ENCODE measurements at regions not wholly inside any gene's neighbourhood (a gene's known extent, or its start where the extent isn't known, plus 50 kb on each side); places are given as distances from the start of the nearest gene placed in this dataset.
"Not testable (repeated sequence)": the region's sequence is repeated elsewhere in the genome, so short reads cannot be mapped to it uniquely, and the experiment has no call there.

- H3K4me2 ChIP-seq (ENCODE audit: unreplicated experiment); H3F3A ChIP-seq (ENCODE audit: insufficient read depth); H3K4me3 ChIP-seq; in situ Hi-C loops (cut with MboI); DNase-seq; H3K36me3 ChIP-seq (ENCODE audit: low read depth); H3K9ac ChIP-seq; H3K79me2 ChIP-seq (ENCODE audit: insufficient read depth); H4K20me1 ChIP-seq (ENCODE audit: insufficient read depth); H3K27ac ChIP-seq; H3K9me3 ChIP-seq (ENCODE audit: low read depth); H3K27me3 ChIP-seq (replicated peaks; ENCODE audit: insufficient read depth); H2AFZ ChIP-seq; H3K9me2 ChIP-seq (ENCODE audit: insufficient read depth); H3K4me1 ChIP-seq (ENCODE audit: insufficient read depth): not testable (repeated sequence)
- WGBS, 2 experiments (ENCODE audit: low coverage in 1 of 2, low lambda C conversion rate in 2 of 2, missing lambda C conversion rate in 2 of 2): 6% methylated on average over 5 of the region's 5 CpGs
Observed at GRCh38 chr21:10354851-10355578, 166.4 kb upstream of the TPTE start.

GRCh38 chr21:10359120-10359519 lies 162.3 kb upstream of the TPTE start:
- H3K4me2 ChIP-seq (ENCODE audit: unreplicated experiment); H3K4me3 ChIP-seq; DNase-seq; in situ Hi-C loops (cut with MboI); H3K9me2 ChIP-seq (ENCODE audit: insufficient read depth); H3K36me3 ChIP-seq (ENCODE audit: low read depth); H3F3A ChIP-seq (ENCODE audit: insufficient read depth); H3K9ac ChIP-seq; H3K4me1 ChIP-seq (ENCODE audit: insufficient read depth); H3K27me3 ChIP-seq (replicated peaks; ENCODE audit: insufficient read depth); H4K20me1 ChIP-seq (ENCODE audit: insufficient read depth); H3K79me2 ChIP-seq (ENCODE audit: insufficient read depth); H2AFZ ChIP-seq; H3K27ac ChIP-seq: not testable (repeated sequence)
- WGBS, 2 experiments (ENCODE audit: low coverage in 1 of 2, low lambda C conversion rate in 2 of 2, missing lambda C conversion rate in 2 of 2): 20 to 24% methylated on average over 2 of the region's 2 CpGs
- H3K9me3 ChIP-seq (ENCODE audit: low read depth): peaks cover 11% of the 10 kb centered on the region

- H3K9me3 ChIP-seq (ENCODE audit: low read depth): peaks cover 11% of the 10 kb centered on the region
- 13 to 14% methylated on average over 4 of the region's 4 CpGs for WGBS, 2 experiments (ENCODE audit: low coverage in 1 of 2, low lambda C conversion rate in 2 of 2, missing lambda C conversion rate in 2 of 2)
- in situ Hi-C loops (cut with MboI): not testable (repeated sequence)
Observed at GRCh38 chr21:10359911-10360310, 161.5 kb upstream of the TPTE start.

GRCh38 chr21:10361214-10361736 lies 160.1 kb upstream of the TPTE start:
- in situ Hi-C loops (cut with MboI): not testable (repeated sequence)

More at GRCh38 chr21:10359911-10360310, 161.5 kb upstream of the TPTE start:
- H2AFZ ChIP-seq; H3K4me2 ChIP-seq (ENCODE audit: unreplicated experiment); H3K27ac ChIP-seq; H3K27me3 ChIP-seq (replicated peaks; ENCODE audit: insufficient read depth); H3K4me3 ChIP-seq; H3K9ac ChIP-seq; DNase-seq; H3K9me2 ChIP-seq (ENCODE audit: insufficient read depth); H3F3A ChIP-seq (ENCODE audit: insufficient read depth); H3K4me1 ChIP-seq (ENCODE audit: insufficient read depth); H4K20me1 ChIP-seq (ENCODE audit: insufficient read depth); H3K79me2 ChIP-seq (ENCODE audit: insufficient read depth); H3K36me3 ChIP-seq (ENCODE audit: low read depth): not testable (repeated sequence)

GRCh38 chr21:10362816-10363215 lies 158.6 kb upstream of the TPTE start:
- H3K36me3 ChIP-seq (ENCODE audit: low read depth); H3K4me3 ChIP-seq; H3K27ac ChIP-seq; H3K4me2 ChIP-seq (ENCODE audit: unreplicated experiment); H3K9ac ChIP-seq; H3K79me2 ChIP-seq (ENCODE audit: insufficient read depth); H3K4me1 ChIP-seq (ENCODE audit: insufficient read depth); DNase-seq; in situ Hi-C loops (cut with MboI); H4K20me1 ChIP-seq (ENCODE audit: insufficient read depth); H3K9me2 ChIP-seq (ENCODE audit: insufficient read depth); H2AFZ ChIP-seq; H3F3A ChIP-seq (ENCODE audit: insufficient read depth); H3K27me3 ChIP-seq (replicated peaks; ENCODE audit: insufficient read depth): not testable (repeated sequence)
- peaks cover 11% of the 10 kb centered on the region for H3K9me3 ChIP-seq (ENCODE audit: low read depth)
- WGBS, 2 experiments (ENCODE audit: low coverage in 1 of 2, low lambda C conversion rate in 2 of 2, missing lambda C conversion rate in 2 of 2): 26% methylated on average over 9 of the region's 9 CpGs

More at GRCh38 chr21:10361214-10361736, 160.1 kb upstream of the TPTE start:
- not testable (repeated sequence) for H3K27me3 ChIP-seq (replicated peaks; ENCODE audit: insufficient read depth); H2AFZ ChIP-seq; H3K27ac ChIP-seq; H3K4me1 ChIP-seq (ENCODE audit: insufficient read depth); H3F3A ChIP-seq (ENCODE audit: insufficient read depth); H3K36me3 ChIP-seq (ENCODE audit: low read depth); H4K20me1 ChIP-seq (ENCODE audit: insufficient read depth); H3K4me2 ChIP-seq (ENCODE audit: unreplicated experiment); H3K9me2 ChIP-seq (ENCODE audit: insufficient read depth); H3K9ac ChIP-seq; DNase-seq; H3K4me3 ChIP-seq; H3K79me2 ChIP-seq (ENCODE audit: insufficient read depth)
- peaks cover 11% of the 10 kb centered on the region for H3K9me3 ChIP-seq (ENCODE audit: low read depth)
- WGBS, 2 experiments (ENCODE audit: low coverage in 1 of 2, low lambda C conversion rate in 2 of 2, missing lambda C conversion rate in 2 of 2): 2 to 8% methylated on average over 3 of the region's 3 CpGs

GRCh38 chr21:10363321-10363720 lies 158.1 kb upstream of the TPTE start:
- H3K27ac ChIP-seq; H3K4me2 ChIP-seq (ENCODE audit: unreplicated experiment); H3K27me3 ChIP-seq (replicated peaks; ENCODE audit: insufficient read depth); H4K20me1 ChIP-seq (ENCODE audit: insufficient read depth); in situ Hi-C loops (cut with MboI); H3K4me3 ChIP-seq; DNase-seq; H3F3A ChIP-seq (ENCODE audit: insufficient read depth); H3K79me2 ChIP-seq (ENCODE audit: insufficient read depth); H3K4me1 ChIP-seq (ENCODE audit: insufficient read depth); H3K9ac ChIP-seq; H2AFZ ChIP-seq; H3K9me2 ChIP-seq (ENCODE audit: insufficient read depth); H3K36me3 ChIP-seq (ENCODE audit: low read depth): not testable (repeated sequence)
- peaks cover 11% of the 10 kb centered on the region for H3K9me3 ChIP-seq (ENCODE audit: low read depth)

- WGBS, 2 experiments (ENCODE audit: low coverage in 1 of 2, low lambda C conversion rate in 2 of 2, missing lambda C conversion rate in 2 of 2): 18 to 25% methylated on average over 7 to 8 of the region's 11 CpGs
- not testable (repeated sequence) for H3K9ac ChIP-seq
Observed at GRCh38 chr21:10366210-10366609, 155.2 kb upstream of the TPTE start.

GRCh38 chr21:10367586-10367985 lies 153.8 kb upstream of the TPTE start:
- H3K4me3 ChIP-seq; H2AFZ ChIP-seq; H3K4me1 ChIP-seq (ENCODE audit: insufficient read depth); H3K9me2 ChIP-seq (ENCODE audit: insufficient read depth); H3K36me3 ChIP-seq (ENCODE audit: low read depth); H3F3A ChIP-seq (ENCODE audit: insufficient read depth); H3K79me2 ChIP-seq (ENCODE audit: insufficient read depth); in situ Hi-C loops (cut with MboI); H4K20me1 ChIP-seq (ENCODE audit: insufficient read depth); H3K27ac ChIP-seq; H3K9ac ChIP-seq; H3K9me3 ChIP-seq (ENCODE audit: low read depth); H3K27me3 ChIP-seq (replicated peaks; ENCODE audit: insufficient read depth); H3K4me2 ChIP-seq (ENCODE audit: unreplicated experiment); DNase-seq: not testable (repeated sequence)
- 33 to 40% methylated on average over 7 of the region's 8 CpGs for WGBS, 2 experiments (ENCODE audit: low coverage in 1 of 2, low lambda C conversion rate in 2 of 2, missing lambda C conversion rate in 2 of 2)

More at GRCh38 chr21:10366210-10366609, 155.2 kb upstream of the TPTE start:
- H3K79me2 ChIP-seq (ENCODE audit: insufficient read depth); H3K9me2 ChIP-seq (ENCODE audit: insufficient read depth); H3K4me1 ChIP-seq (ENCODE audit: insufficient read depth); DNase-seq; H3K4me2 ChIP-seq (ENCODE audit: unreplicated experiment); H4K20me1 ChIP-seq (ENCODE audit: insufficient read depth); H3K9me3 ChIP-seq (ENCODE audit: low read depth); in situ Hi-C loops (cut with MboI); H3F3A ChIP-seq (ENCODE audit: insufficient read depth); H3K36me3 ChIP-seq (ENCODE audit: low read depth); H3K27me3 ChIP-seq (replicated peaks; ENCODE audit: insufficient read depth); H3K4me3 ChIP-seq; H2AFZ ChIP-seq; H3K27ac ChIP-seq: not testable (repeated sequence)
